DND-41 (cell line): ENCODE measurements at regions not wholly inside any gene's neighbourhood (a gene's known extent, or its start where the extent isn't known, plus 50 kb on each side); places are given as distances from the start of the nearest gene placed in this dataset.

Experiments
- ATAC-seq: fragments of 200-7000 bp; cut with Tn5 transposase; 3 replicates; pipeline ENCODE4 v1.9.1; 2021; ENCODE audit warnings: low read depth; ENCODE audit not compliant: insufficient read depth
- DNase-seq: peaks from one replicate; pipeline ENCODE4 v3.0.0-alpha.2; 2020
- H2AFZ ChIP-seq: 2 replicates; pipeline ENCODE4 v1.6.0; 2012; ENCODE audit warnings: low read depth, low read length
- H3K27ac ChIP-seq: 2 replicates; pipeline ENCODE4 v1.5.1; 2012; ENCODE audit warnings: low read length, inconsistent platforms
- H3K27me3 ChIP-seq: fragments of 200-600 bp; sonication (generic); 2 replicates; pipeline ENCODE4 v1.6.0; 2012; ENCODE audit warnings: low read length, mild to moderate bottlenecking, inconsistent platforms; ENCODE audit not compliant: insufficient read depth, poor library complexity
- H3K36me3 ChIP-seq: 2 replicates; pipeline ENCODE4 v1.5.1; 2012; ENCODE audit warnings: low read length, inconsistent platforms; ENCODE audit not compliant: insufficient read depth
- H3K4me1 ChIP-seq: 2 replicates; pipeline ENCODE4 v1.5.1; 2012; ENCODE audit warnings: mild to moderate bottlenecking, low read length; ENCODE audit not compliant: insufficient read depth
- H3K4me2 ChIP-seq: 2 replicates; pipeline ENCODE4 v1.6.0; 2012; ENCODE audit warnings: mild to moderate bottlenecking, moderate library complexity, low read length, inconsistent platforms; ENCODE audit not compliant: insufficient read depth
- H3K4me3 ChIP-seq, 2 experiments: fragments of 200-600 bp in 1 of 2; shearing (Covaris generic) in 1 of 2; 2 replicates each; pipeline ENCODE4 v1.5.1; 2012 to 2016; ENCODE audit warnings: inconsistent platforms in 2 of 2, low read length in 2 of 2, mild to moderate bottlenecking in 2 of 2, low read depth in 1 of 2, moderate library complexity in 1 of 2
- H3K79me2 ChIP-seq: 2 replicates; pipeline ENCODE4 v1.6.0; 2012; ENCODE audit warnings: low read length, inconsistent platforms; ENCODE audit not compliant: insufficient read depth
- H3K9ac ChIP-seq: 2 replicates; pipeline ENCODE4 v1.6.0; 2012; ENCODE audit warnings: low read depth, mild to moderate bottlenecking, inconsistent platforms, low read length, moderate library complexity
- H3K9me3 ChIP-seq: 2 replicates; pipeline ENCODE4 v1.5.1; 2012; ENCODE audit warnings: low read length, moderate library complexity, mild to moderate bottlenecking, inconsistent platforms; ENCODE audit not compliant: insufficient read depth, severe bottlenecking
- H4K20me1 ChIP-seq: 2 replicates; pipeline ENCODE4 v1.6.0; 2012; ENCODE audit warnings: low read length; ENCODE audit not compliant: insufficient read depth
- EZH2 ChIP-seq: IDR thresholded peaks from 3 replicates; pipeline ENCODE4 v1.6.1; 2012; ENCODE audit warnings: borderline replicate concordance, low read depth, mild to moderate bottlenecking, moderate library complexity, low read length, inconsistent platforms; ENCODE audit not compliant: severe bottlenecking
- TF ChIP-seq, protein P1 (sequence below): IDR thresholded peaks from 2 replicates; pipeline ENCODE4 v1.5.1; 2012; ENCODE audit warnings: borderline replicate concordance, low read length, moderate library complexity, mild to moderate bottlenecking; ENCODE audit not compliant: poor library complexity, severe bottlenecking; ENCODE audit errors: extremely low read depth

DNA sequence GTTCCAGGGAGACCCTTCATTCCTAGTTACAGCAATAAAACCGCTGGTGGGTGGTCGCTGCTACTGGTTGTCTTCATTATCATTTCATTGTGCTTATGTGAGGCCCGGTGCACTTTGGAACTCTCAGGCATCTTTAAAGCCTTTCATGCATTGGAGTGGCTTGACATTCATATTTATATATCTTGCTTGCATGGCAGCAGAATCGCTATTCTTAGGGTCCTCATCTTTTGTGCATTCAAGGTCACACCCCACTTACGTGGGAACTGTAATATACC, 110.1 kb downstream of the ZBTB18 start:
- no peak for DNase-seq
- no peaks in the 10 kb centered on the region for H4K20me1 ChIP-seq
- TF ChIP-seq EZH2, result no peak
- TF ChIP-seq, protein P1, sequence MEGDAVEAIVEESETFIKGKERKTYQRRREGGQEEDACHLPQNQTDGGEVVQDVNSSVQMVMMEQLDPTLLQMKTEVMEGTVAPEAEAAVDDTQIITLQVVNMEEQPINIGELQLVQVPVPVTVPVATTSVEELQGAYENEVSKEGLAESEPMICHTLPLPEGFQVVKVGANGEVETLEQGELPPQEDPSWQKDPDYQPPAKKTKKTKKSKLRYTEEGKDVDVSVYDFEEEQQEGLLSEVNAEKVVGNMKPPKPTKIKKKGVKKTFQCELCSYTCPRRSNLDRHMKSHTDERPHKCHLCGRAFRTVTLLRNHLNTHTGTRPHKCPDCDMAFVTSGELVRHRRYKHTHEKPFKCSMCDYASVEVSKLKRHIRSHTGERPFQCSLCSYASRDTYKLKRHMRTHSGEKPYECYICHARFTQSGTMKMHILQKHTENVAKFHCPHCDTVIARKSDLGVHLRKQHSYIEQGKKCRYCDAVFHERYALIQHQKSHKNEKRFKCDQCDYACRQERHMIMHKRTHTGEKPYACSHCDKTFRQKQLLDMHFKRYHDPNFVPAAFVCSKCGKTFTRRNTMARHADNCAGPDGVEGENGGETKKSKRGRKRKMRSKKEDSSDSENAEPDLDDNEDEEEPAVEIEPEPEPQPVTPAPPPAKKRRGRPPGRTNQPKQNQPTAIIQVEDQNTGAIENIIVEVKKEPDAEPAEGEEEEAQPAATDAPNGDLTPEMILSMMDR, result no peak
- no peak for ATAC-seq
- no peak overlapping the region for H2AFZ ChIP-seq
- H3K4me2 ChIP-seq, result no peak overlapping the region
- H3K4me1 ChIP-seq, result no peaks in the 10 kb centered on the region
- no peaks in the 10 kb centered on the region for H3K79me2 ChIP-seq
- H3K36me3 ChIP-seq, result no peaks in the 10 kb centered on the region
- H3K4me3 ChIP-seq, result no peak overlapping the region
- no peaks in the 10 kb centered on the region for H3K27me3 ChIP-seq
- no peak overlapping the region for H3K27ac ChIP-seq
- no peaks in the 10 kb centered on the region for H3K9me3 ChIP-seq
- no peak overlapping the region for H3K9ac ChIP-seq

DNA sequence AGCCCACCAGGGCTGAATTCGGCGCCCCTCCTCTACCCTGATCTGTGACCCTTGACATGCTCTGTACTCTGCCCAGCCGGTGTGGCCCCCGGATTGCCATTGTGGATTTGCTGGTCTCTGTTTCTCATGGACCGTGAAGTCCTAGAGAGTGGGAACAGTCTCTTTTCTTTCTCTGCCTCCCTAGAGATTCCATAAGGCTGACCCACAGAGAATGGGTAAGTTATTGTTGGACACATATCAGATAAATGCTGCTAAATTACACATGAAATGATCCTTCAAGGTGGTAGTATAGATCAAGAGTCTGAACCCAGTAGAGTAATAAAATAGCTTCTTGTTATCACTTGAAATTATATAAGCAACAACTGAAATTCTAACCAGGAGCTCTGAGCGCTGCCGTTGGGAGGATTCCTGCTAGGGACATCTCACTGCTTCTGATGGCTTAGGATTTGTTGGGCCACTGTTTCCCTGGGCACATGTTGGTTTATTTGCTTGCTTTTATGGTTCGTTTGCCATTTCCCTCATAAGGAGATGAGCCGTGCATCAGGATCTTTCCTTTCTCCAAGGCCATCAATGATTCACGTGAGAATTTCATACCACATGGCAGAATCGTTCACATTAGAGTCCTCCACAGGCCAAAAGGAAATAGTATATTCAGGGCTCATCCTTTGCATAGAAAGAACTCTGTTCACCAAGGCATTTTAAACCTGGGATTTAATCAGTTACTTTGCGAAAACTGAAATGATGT, 111.9 kb downstream of the ZBTB18 start:
- no peak for ATAC-seq
- H3K9me3 ChIP-seq, result no peaks in the 10 kb centered on the region
- no peak for DNase-seq
- H3K9ac ChIP-seq, result no peak overlapping the region
- H3K27me3 ChIP-seq, result no peaks in the 10 kb centered on the region
- TF ChIP-seq, protein P1, result no peak
- no peak for TF ChIP-seq EZH2
- H2AFZ ChIP-seq, result no peak overlapping the region
- no peak overlapping the region for H3K27ac ChIP-seq
- H3K36me3 ChIP-seq, result no peaks in the 10 kb centered on the region
- no peak overlapping the region for H3K4me3 ChIP-seq
- no peak overlapping the region for H3K4me2 ChIP-seq
- no peaks in the 10 kb centered on the region for H4K20me1 ChIP-seq
- no peaks in the 10 kb centered on the region for H3K79me2 ChIP-seq
- H3K4me1 ChIP-seq, result no peaks in the 10 kb centered on the region

DNA sequence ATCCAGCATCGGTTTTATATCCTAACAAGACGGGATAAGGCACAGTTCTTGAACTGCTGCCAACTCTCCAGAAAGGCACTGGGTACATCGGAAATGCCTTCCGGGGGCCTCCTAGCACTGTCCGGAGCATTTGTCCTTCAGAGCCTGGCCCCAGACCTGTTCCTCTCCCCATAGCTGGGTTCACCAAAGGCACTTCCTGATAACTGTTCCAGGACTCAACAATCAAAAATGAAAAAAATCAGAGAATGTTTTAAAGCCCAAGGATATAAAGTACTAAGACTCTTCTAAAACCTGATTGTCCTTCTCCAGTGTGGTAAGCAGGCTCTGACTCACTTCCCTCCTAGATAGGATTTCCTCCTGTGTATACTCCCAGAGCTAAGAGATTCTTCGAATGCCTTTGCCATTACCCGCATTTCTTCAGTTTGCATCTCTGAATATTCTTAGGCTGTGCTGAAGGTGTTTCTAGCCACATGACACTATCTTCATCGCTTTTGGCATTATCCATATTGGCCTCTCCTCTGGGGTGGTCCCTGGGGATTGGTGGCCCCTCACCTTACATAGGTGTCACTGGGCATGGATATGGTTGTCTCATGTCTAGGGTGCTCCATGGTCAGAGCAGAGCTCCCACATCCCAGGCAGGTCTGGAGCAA, 112.9 kb downstream of the ZBTB18 start:
- no peak overlapping the region for H3K4me3 ChIP-seq
- no peaks in the 10 kb centered on the region for H3K79me2 ChIP-seq
- H4K20me1 ChIP-seq, result no peaks in the 10 kb centered on the region
- no peaks in the 10 kb centered on the region for H3K27me3 ChIP-seq
- no peak overlapping the region for H3K27ac ChIP-seq
- H3K4me1 ChIP-seq, result no peaks in the 10 kb centered on the region
- H3K9me3 ChIP-seq, result no peaks in the 10 kb centered on the region
- DNase-seq (no peak), ATAC-seq (no peak)
- no peak for TF ChIP-seq EZH2
- TF ChIP-seq, protein P1, result no peak
- no peak overlapping the region for H3K4me2 ChIP-seq
- H3K9ac ChIP-seq, result no peak overlapping the region
- no peaks in the 10 kb centered on the region for H3K36me3 ChIP-seq
- H2AFZ ChIP-seq, result no peak overlapping the region
